GM11168 (cell line): ENCODE measurements at regions not wholly inside any gene's neighbourhood (a gene's known extent, or its start where the extent isn't known, plus 50 kb on each side); places are given as distances from the start of the nearest gene placed in this dataset.
"Not testable (repeated sequence)": the region's sequence is repeated elsewhere in the genome, so short reads cannot be mapped to it uniquely, and the experiment has no call there.

Source experiments
- in situ Hi-C: fragments of 300-500 bp; cut with MboI; formaldehyde crosslinking; loops from one replicate; pipeline ENCODE4 v1.12.0; 2022; ENCODE audit warnings: low sequenced_read_pairs; ENCODE audit not compliant: unreplicated experiment

GRCh38 chr1:221527886-221528624 lies 213.8 kb downstream of the DUSP10 start:
- in situ Hi-C loops: no loop called here

DNA sequence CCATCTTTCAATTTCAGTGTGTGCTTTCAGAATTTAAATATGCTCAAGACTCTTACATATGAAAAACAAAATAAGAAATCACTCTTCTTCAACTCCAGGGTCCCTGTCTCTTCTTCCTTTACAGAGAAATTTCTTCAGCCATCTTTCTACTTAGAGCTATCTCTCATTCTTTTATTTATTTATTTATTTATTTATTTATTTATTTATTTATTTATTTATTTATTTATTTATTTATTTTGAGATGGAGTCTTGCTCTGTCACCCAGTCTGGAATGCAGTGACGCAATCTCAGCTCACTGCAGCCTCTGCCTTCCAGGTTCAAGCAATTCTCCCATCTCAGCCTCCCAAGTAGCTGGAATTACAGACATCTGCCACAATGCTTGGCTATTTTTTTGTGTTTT lies 211.7 kb downstream of the DUSP10 start:
- in situ Hi-C loops: not testable (repeated sequence)

DNA sequence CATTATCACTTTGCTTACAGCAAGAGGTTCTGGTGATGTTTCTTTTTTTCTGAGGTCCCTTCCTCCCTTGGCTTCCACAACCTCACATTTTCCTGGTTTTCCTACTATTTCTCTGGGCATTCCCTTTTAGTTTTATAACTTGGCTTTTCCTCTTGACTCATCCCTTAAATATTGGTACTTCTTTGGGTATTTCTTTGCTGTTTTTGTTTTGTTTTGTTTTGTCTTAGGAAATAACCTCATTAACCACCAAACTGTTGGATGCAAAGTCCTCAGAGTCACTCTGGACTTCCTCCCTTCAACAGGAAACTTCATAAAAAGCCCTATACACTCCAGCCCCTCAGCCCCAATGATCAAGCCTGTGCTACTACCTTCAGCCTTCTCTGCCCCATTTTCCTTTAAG lies 211.1 kb downstream of the DUSP10 start:
- in situ Hi-C loops: no loop called here

GRCh38 chr1:221532071-221532773 lies 209.7 kb downstream of the DUSP10 start:
- in situ Hi-C loops: no loop called here

DNA sequence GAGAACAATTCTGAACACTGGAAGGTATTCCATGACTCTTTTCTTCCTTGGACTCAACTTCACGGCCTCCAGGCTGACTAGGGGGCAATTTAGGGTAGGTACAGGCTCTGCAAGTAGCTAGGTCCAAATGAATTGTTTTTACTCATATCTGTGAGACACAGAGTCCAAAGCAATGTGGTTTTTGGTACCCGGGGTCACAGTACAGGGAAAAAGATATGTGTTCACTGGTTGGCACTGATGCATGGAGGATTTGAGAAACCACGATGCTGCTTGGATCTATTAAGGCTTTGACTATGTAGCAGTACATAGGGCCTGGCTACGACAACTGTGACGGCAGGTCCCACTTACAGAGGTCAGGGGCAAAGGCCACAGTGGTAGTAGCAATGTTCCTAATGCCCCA lies 200.6 kb downstream of the DUSP10 start:
- in situ Hi-C loops: no loop called here

- in situ Hi-C loops: no loop called here
These were observed 198.3 kb downstream of the DUSP10 start for GRCh38 chr1:221543529-221544120.

- in situ Hi-C loops: no loop called here
These were observed 192.9 kb downstream of the DUSP10 start for GRCh38 chr1:221548942-221549341.

DNA sequence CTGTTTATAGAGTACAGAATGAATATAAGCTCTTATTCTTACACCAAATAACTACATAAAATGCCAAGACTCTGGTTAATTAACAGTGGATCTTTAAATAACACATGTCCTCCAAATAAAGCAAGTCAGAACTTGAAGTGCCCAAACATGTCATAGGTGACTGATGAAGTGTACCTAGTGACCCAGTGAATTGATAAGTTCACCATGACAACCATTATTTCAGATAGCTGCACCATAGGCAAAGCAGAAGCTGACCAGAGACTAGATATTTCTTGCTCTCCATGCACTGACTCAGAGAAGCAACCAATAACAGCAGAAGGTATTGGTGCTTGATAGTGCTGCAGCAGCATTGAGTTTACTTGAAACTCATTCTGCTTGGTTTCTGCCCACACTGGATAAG lies 192.1 kb downstream of the DUSP10 start:
- in situ Hi-C loops: no loop called here

DNA sequence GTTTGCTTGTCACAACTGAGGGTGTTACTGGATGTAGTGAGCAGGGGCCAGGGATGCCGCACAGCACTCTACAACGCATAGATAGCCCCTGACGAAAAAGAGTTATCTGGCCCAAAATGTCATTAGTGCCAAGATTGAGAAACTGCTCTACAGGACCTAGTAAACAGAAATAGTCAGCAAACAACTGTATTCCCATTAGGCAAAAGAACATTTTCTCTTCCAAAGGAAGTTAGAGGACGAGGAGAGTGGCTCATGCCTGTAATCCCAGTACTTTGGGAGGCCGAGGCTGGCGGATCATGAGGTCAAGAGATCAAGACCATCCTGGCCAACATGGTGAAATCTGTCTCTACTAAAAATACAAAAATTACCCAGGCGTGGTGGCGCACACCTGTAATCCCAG lies 189.1 kb downstream of the DUSP10 start:
- in situ Hi-C loops: not testable (repeated sequence)

DNA sequence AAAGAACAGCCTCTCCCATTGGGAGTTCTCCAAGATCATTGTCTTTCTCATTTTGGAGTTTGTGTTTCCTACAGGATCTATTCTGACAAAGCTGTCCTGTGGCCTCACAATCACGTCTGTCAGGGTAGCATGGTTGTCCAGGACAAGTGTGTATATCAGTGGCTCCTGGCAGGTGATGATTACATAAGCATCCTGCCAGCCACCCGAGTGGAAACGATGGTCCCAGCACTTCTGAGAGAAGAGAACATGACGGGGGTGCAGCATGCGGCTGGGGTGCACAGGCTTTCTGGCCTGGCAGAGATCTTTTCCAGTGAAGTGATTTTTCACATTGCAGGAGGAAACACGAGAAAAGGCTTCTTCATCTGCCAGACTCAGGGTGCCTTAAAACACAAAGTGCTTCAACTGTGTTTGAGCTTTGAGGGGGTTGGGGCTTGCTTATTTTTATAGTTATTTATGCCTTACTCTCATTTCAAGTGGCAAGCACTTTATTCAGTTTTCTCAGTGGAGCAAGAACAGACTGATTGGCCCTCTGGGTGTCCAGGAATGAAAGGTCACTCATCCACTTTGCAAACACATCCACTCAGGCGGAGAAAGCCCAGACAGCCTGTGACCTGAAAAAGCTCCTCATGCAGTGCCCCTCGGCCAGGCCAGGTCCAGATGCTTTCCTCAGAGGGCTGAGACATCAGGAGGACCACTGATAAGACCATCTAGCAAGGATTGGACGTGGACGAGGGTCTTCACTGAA lies 186.0 kb downstream of the DUSP10 start:
- in situ Hi-C loops: no loop called here

- in situ Hi-C loops: no loop called here
These were observed 185.5 kb downstream of the DUSP10 start for GRCh38 chr1:221556435-221556834.

DNA sequence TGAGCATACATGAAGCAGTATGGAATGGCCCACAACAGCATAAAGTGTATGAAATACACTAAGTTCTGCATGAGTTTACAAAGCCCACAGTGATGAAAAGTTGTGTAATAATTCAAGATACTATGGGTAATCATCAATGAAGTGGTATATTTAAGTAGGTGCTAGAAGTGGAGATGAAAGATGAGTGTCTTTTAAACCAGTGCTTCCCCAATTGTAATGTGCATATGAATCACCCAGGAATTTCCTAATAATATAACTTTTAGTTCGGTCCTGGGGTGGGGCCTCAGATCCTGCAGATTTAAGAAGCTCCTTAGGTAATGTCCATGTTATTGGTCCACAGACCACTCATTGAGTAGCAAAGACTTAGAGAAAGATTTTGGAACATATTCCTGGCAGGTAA lies 184.9 kb downstream of the DUSP10 start:
- in situ Hi-C loops: no loop called here

DNA sequence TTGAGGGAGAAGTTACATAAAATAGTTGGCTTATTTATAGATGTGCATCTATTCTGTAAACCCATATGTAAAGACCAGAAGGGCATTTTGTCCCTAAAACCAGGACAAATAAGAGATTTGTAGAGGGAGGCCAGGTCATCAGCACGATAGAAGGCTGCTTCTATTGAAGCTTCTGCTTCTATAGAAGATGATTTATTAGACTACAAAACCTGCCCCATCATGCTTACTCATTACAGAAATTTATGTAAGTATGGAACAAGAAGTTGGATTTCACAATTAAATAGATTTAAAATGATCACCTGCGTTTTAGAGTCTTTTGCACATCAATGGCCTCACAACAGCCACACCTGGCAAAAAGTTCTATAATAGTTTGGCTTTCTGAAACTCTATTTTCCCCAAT lies 183.5 kb downstream of the DUSP10 start:
- in situ Hi-C loops: no loop called here

GRCh38 chr1:221559911-221560310 lies 182.0 kb downstream of the DUSP10 start:
- in situ Hi-C loops: no loop called here

DNA sequence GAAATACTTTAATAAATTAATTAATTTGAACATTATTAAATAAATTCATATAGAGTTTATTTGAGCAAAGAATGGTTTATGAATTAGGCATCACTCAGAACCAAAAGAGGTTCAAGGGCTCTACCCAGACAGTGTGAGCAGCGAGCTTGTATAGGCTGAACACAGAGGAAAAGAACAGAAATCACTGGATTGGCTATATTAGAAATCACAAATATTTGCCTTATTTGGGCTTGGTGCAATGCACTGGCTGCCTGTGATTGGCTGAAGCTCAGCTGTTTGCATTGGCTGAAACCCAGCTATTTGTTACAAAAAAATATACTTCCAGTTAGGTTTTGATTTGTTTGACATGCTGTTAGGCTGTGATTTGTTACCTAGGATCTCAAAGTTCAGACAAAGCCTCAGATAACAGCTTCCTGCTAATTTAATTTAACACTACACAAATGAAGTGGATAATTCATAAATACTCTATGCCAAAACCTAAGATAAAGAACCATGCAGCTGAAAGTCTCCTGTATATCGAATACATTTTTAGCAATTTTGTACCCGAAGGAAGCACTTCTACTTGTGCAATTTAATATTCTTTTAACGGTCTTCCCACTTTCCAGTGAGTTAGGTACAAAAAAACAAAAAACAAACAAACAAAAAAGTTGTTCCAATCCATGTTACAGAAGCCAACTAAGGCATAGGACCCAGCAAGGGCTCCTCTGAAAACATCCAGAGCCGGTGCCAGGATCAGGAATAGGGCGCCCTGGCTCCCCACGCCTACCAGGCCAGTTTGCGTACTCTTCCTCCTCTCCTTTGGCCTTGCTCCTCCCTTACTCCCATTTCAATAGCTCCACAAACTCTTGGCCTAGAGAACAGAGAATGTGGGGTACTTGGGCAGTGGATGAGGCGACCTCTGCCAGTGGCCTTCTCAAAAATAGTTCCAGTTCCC lies 179.1 kb downstream of the DUSP10 start:
- in situ Hi-C loops: no loop called here

- in situ Hi-C loops: no loop called here
These were observed 178.4 kb downstream of the DUSP10 start for GRCh38 chr1:221563476-221563921.

DNA sequence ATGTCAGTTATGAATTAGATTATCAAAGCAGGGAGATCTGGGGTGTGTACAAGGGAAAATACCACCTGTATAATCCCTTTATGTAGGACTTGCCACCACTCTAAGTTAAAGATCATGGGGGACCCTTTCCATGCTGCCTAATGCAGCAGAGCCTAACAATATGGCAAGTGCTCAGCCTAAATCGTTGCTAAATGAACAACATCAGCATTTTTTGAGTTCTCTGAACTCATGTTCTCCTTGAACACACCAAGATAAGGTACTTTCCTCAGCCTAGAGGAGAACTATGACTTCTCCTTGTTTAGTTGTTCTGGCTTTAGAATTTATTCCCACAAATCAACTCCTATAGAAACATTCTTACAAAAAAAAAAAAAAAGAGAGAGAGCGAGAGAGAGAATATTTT lies 177.0 kb downstream of the DUSP10 start:
- in situ Hi-C loops: no loop called here

DNA sequence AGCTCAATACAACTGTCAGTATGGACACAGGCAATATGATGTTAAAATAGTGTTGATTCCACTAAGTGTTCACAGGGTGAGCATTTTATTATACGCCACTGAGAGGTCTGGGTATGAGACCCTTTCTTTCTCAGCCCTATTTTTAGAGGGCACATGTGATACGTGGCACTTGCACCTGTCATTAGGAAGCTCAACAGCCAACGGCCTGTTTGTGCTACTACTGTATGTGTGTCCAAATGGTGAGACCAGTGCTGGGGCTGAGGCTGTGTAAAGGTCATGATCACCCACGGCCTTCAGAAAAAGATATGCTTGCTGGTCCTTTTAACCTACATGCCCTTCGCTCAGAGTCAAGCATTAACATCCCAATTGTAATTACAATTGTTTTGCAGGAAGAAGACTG lies 176.2 kb downstream of the DUSP10 start:
- in situ Hi-C loops: no loop called here

DNA sequence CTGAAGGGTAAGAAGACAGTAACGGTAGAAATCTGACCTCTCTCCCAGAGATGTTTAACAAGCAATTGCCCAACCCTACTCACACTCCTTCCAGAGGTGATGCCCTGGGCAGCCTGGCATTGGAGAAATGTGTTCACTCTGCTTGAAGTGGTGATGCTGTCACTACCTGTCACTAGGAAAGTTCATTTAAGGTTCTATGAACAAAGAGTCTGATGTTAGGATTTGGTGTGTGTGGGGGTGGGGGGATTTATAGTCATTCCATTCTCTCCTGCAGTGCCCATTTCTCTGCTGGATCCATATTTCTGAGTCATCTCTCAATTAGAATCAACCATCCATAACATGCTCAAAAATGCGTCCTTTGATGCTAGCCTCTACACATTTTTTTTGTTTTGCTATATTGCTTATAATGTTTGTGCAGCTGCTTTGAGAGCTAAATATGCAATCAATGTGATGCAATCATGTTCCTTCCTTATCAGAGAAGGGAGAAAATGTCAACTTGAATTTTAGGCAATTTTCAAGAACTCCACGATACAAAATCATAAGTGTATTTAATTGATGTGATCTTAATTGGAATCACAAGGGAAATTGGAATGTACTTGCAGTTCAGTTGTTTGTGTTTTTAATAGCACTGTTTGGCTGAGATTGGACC lies 173.9 kb downstream of the DUSP10 start:
- in situ Hi-C loops: no loop called here
